Stimulated activated CD4-positive, alpha-beta T cell treated with anti-CD3 and anti-CD28 coated beads, TNF-alpha, amount 100 ng/mL, for 48 hours (primary cell): ENCODE measurements at regions not wholly inside any gene's neighbourhood (a gene's known extent, or its start where the extent isn't known, plus 50 kb on each side); places are given as distances from the start of the nearest gene placed in this dataset.

ENCODE experiments used
- DNase-seq, 3 donors: peaks; one replicate each; pipeline ENCODE4 v3.0.0-alpha.2; 2020; ENCODE audit warnings: low read depth in 3 of 3

DNA sequence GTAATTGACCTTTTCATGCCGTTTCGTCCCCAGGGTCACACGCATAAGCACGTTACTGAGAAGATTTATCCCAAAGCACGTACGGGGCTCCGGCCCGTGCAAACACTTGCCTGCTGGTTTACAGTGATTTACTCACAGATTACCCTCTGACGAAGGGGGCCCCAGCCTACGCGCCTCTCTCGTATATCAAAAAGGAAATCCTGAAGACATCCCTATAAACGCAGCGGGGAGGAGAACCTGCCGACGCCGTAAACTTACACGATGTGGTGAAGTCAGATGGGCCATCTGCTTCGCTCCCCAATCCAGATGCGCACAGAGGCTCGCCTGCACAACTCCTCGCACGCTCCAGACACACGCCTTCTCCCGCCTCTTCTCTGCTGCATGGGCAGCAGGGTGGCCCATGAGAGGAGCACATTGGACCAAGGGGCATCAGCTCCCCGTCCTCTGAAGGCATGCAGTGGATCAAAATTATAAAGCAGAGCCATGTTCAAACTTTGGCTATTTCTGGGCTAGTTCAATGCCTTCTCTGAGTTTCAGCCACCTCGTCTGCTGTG, 123.6 kb downstream of the MN1 start:
- no peak for DNase-seq

DNA sequence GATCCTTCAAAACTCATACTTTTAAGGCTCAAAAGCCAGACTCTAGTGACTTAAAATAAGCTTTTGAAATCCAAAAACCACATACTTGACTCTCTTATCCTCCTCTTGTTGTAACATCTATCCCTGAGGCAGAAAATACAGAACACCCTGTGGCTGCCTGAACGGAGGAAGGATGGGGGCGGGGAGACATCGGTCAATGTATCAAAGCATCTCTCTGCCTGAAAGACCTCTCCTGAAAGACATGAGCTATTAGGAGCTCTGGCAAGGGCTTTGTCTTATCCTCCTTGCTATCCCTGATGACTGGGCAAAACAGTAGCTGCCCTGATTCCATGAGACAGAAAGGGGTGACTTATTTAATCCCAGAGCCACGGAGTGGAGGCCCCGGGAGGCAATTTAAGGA, 122.4 kb downstream of the MN1 start:
- DNase-seq = no peak

DNA sequence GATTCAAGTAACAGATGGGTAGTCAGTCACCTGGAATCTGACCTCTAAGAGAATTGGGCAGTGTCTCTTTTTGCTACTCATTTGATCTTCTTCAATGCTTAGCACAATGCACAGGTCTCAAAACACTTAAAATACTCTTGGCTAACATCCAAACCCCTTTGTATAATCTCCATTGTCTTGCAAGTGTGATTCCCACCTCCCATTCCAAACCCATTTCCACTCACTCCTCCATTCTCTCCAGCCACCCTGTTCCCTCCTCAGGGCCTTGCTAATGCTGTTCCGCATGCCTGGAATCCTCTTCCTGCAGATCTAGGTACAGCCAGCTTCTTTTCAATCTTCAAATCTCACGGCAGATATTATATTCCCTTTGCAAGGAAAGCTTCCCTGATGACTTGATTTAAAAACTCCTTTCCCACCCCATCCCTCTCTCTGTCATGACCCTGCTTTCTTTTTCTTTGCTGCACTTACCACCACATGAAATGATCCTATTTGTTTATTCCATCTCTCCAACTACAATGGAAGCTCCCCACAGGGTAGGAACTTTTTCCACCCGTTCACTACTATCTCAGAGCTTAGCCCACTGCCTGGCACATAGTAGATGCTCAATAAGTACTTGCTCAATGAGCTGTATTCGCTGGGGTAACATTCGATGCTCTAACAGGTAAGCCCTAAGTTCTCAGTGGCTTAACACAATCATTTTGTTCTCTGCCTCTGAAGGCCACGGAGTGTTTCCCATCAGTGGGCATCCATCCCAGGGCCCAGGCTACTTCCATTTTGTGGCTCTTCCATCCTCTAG, 121.7 kb downstream of the MN1 start:
- no peak for DNase-seq

DNA sequence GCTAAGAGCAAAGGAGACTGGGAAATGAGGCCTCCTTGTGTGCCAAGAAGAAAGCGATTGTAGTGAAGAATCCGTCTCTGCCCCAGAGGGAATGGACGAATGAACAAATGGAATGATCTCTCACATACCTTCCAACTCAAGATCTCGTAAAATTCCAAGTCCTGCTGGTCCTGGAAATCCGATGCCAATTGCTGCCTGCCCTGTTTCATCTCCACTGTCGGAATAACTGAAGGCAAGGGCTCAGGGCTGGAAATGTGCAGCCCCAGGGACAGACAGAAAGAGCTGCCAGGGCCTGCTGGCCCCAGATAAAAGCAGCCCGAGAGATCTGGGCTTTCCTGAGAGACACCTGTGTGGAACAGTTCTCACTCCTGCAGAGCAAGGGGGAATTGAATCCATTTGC, 120.9 kb downstream of the MN1 start:
- no peak for DNase-seq

DNA sequence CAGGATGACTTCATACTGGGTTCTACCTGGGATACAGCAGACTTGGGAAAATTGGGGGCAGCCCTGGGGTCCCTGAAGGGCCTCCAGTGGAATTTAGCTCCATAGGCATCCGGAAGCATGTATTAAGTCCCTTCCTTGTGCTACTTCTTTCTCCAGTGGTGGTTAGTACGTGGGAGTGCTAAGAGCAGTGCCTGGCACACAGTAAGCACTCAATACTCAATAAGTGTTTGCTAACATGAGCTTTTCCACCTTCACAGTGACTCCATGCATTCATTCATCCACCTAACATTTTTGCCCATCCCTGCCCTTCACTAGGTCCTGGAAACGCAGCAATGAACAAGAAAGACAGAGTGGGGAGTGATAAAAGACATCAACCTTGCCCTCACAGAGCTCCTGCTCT, 120.5 kb downstream of the MN1 start:
- no peak for DNase-seq

DNA sequence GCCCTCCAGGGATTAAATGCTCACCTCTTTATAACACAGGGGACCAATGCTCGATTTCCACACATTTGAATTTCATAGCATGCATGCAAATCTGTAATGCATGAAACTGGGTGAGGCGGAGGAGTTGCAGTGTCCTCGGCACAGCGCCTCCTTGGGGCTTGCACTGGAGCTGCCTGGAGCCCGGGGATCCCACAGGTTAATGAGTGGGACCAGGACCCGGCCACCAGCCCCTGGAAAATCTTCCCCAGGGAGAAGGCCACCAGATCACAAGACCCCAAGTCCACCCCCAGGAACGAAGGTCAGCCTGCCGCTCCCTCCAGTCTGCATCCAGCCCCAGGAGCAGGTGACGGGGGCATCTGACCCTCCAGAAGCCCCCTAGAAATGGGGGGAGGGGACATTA, 119.1 kb downstream of the MN1 start:
- DNase-seq = no peak

DNA sequence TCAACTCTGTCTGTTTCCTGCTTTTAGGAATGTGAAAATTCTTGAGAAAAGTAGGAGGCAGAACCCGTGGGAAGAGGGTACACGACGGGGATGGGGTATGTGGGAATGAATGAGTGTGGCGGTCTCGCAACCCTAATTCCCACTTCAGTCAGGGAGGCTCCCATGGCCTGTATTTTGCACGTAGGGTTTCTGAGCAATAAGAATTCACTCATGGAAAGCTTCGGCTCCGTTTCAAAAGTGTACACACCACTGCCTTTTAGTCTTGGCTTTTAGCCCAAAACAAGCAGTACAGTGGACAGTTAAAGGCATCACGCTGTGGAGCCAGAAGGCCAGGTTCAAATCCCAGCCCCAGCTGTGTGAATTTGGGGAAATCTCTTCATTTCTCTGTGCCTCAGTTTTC, 116.7 kb downstream of the MN1 start:
- DNase-seq = no peak

DNA sequence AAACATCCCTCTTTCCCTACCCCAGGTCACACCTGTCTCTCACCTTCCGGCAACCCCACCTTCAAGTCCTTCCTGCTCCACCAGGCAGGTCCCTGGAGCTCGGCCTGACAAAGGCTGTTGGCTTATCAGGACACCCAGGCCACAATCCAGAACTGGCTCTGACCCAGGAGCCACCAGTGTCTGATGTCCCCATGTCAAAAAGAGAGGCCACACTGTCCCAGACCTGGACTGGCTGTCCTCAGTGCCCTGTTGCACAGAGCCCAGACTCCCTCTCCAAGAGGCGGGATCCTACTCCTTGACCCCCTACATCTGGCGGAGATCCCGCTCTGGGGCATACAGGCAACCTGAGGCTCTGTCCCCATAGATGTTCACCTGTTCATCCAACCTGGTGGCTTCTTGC, 116.0 kb downstream of the MN1 start:
- DNase-seq = no peak

DNA sequence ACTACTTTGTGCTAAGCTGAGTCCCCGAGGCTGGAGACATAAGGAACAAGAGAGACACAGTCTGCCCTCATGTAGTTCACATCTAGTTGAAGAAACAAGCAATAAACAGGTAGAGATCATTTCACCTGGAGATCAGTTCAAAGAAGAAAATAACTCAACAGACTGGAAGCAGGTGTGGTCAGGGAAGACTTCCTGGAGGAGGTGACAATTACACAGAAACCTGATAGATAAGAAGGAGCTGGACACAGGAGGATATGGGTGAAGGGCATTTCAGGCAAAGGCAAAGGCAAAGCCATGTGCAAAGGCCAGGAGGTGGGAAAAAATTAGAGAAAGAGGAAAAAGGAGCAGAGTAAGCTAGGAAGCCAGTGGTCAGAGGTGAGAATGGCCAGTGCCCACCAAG, 115.6 kb downstream of the MN1 start:
- DNase-seq = no peak

DNA sequence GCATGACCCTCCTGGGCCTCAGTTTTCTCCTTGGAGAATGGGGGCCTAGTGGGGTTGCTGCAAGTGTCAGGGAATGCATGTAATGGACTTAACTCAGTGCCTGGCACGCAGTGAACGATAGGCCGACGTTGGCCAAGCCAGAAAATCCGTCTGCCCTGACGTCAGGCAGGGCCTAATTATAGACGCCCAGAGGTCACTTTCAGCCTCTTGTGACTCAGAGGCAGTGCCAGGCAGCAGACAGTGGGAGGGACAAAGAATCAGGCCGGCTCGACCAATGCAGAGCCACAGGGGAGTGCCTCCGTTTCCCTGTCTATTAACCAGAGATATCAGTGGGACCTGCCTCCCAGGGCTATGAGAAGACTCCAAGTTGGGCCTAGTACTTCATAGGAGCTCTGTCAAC, 115.0 kb downstream of the MN1 start:
- DNase-seq = no peak

DNA sequence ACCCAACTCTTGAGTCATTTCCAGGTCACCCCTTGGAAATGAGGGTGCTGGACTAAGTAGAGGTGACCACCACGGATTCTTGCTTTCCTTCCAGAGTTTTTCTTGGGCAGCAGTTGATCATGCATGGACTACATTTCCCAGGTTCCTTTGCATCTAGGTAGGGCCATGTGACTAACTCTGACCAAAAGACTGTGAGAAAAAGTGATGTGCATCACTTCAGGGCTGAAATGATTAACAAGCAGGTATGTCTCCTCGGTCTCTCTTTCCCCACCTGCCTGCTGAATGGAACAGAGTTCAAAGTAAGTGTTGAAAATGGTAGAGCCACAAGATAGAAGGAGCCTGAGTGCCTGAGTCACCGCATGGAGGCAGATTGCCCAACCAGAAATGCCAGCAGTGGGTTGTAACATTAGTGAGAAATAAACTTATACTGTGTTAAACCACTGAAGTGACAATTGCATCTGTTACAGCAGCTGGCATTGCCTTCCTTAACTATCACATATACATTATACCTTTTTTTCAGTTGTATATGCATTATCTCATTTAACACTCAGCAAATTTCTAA, 113.5 kb downstream of the MN1 start:
- no peak for DNase-seq

DNA sequence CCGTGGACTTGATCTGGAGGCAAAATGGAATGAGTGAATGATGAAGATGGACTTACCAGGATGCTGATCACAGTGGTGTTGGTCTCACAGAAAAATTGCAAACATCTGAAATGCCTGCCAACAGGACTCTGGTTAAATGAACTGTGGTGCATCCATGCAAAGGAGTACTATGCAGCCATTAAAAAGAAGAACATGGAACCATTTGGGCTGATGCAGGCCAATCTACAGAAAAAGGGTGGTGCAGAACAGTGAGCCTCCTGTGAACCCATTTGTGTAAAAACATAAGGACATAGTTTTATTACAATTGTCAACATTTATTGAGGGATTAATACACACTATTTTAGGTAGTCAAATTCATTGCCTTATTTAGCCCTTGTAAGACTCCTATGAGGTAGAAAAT, 111.9 kb downstream of the MN1 start:
- no peak for DNase-seq

DNA sequence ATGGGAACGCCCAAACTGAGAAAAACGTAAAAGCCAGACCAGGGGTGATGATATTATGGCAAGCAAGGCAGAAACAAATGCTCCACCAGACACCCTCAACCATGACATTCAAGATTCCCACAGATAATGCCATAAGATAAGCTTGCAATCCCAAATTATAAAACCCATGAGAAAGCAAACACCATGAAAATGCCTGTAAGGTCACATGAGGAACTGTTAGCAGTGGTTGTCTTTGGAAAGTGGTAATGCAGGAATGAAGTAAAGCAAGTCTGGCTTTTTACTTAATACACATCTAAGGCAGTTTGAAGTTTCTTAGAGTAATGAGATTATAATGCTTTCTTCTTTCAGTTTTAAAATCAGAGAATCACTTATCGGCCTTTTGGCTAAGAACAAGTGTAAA, 111.0 kb downstream of the MN1 start:
- no peak for DNase-seq

DNA sequence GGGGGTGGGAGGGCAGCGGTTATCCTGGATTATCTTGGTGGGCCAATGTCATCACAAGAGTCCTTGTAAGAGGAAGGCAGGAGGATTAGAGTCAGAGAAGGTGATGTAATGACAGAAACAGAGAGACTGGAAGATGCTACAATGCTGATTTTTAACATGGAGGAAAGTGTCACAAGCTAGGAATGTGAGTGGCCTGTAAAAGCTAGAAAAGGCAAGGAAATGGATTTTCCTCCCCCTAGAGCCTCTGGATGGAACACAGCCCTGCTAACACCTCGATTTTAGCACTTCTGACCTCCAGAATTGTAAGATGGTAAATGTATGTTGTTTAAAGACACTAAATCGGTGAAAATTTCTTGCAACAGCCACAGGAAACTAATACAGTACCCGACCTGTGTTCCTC, 109.3 kb downstream of the MN1 start:
- DNase-seq = no peak

DNA sequence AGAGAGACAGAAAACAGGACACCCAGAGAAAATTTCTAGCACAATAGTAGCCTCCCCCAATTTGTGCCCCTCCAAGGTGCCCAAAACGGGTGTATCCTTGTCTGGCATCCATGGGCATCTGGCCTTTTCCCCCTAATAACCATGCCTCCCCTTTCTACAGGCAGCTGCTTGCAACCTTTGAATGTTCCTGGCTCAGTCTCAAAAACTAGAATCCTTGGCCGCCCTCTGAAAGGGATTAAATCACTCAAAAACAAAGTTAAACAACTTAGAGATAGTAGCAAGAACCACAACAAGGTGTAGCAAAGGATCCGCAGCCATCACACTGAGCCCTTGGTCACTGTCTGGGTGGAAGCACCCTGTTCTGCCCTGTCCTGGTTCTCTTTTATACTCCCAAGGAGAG, 105.6 kb downstream of the MN1 start:
- DNase-seq = no peak

DNA sequence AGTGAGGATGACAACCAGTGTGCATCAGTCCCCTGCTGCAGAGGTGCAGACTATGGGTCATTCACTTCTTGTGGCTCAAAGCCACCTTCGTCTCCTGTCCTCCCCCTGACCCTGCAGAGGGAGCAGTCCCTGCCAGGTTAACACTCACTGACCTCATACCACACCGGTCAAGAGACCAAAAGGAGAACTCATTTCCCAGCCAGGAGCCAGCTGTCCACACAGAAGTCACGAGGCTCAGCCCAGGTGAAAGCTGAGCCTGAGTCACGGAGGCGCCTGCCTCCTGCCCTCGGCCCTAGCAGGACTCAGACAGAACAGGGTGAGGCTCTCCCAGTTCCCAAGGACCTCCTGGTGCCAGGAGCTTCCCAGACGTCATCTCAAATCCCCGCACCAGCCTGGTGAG, 103.7 kb downstream of the MN1 start:
- no peak for DNase-seq
